ENCODE measurements at regions not wholly inside any gene's neighbourhood (a gene's known extent, or its start where the extent isn't known, plus 50 kb on each side); places are given as distances from the start of the nearest gene placed in this dataset.

- TF ChIP-seq CEBPB (IDR thresholded peaks at IDR 0.05) (no peak), NFIC (IDR thresholded peaks at IDR 0.05) (no peak), YY1 (IDR thresholded peaks at IDR 0.05; ENCODE audit: low read depth) (no peak), RAD21 (IDR thresholded peaks at IDR 0.05; ENCODE audit: low read depth) (no peak), TCF12 (IDR thresholded peaks at IDR 0.05; ENCODE audit: low read depth) (no peak), TAF1 (IDR thresholded peaks at IDR 0.05; ENCODE audit: low read depth) (no peak), ZBTB7A (IDR thresholded peaks at IDR 0.05; ENCODE audit: low read depth) (no peak), CREB1 (IDR thresholded peaks at IDR 0.05; ENCODE audit: low read depth) (no peak), EP300 (IDR thresholded peaks at IDR 0.05; ENCODE audit: borderline replicate concordance) (no peak), EGR1 (IDR thresholded peaks at IDR 0.05) (no peak), FOXM1 (IDR thresholded peaks at IDR 0.05; ENCODE audit: borderline replicate concordance, low read depth) (no peak), TEAD4 (IDR thresholded peaks at IDR 0.05) (no peak)
- TF ChIP-seq, protein P1, sequence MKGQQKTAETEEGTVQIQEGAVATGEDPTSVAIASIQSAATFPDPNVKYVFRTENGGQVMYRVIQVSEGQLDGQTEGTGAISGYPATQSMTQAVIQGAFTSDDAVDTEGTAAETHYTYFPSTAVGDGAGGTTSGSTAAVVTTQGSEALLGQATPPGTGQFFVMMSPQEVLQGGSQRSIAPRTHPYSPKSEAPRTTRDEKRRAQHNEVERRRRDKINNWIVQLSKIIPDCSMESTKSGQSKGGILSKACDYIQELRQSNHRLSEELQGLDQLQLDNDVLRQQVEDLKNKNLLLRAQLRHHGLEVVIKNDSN (IDR thresholded peaks at IDR 0.05) = no peak
- TF ChIP-seq, protein P2, sequence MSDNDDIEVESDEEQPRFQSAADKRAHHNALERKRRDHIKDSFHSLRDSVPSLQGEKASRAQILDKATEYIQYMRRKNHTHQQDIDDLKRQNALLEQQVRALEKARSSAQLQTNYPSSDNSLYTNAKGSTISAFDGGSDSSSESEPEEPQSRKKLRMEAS (IDR thresholded peaks at IDR 0.05) = no peak
- TF ChIP-seq, protein P3, sequence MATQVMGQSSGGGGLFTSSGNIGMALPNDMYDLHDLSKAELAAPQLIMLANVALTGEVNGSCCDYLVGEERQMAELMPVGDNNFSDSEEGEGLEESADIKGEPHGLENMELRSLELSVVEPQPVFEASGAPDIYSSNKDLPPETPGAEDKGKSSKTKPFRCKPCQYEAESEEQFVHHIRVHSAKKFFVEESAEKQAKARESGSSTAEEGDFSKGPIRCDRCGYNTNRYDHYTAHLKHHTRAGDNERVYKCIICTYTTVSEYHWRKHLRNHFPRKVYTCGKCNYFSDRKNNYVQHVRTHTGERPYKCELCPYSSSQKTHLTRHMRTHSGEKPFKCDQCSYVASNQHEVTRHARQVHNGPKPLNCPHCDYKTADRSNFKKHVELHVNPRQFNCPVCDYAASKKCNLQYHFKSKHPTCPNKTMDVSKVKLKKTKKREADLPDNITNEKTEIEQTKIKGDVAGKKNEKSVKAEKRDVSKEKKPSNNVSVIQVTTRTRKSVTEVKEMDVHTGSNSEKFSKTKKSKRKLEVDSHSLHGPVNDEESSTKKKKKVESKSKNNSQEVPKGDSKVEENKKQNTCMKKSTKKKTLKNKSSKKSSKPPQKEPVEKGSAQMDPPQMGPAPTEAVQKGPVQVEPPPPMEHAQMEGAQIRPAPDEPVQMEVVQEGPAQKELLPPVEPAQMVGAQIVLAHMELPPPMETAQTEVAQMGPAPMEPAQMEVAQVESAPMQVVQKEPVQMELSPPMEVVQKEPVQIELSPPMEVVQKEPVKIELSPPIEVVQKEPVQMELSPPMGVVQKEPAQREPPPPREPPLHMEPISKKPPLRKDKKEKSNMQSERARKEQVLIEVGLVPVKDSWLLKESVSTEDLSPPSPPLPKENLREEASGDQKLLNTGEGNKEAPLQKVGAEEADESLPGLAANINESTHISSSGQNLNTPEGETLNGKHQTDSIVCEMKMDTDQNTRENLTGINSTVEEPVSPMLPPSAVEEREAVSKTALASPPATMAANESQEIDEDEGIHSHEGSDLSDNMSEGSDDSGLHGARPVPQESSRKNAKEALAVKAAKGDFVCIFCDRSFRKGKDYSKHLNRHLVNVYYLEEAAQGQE (IDR thresholded peaks at IDR 0.05; ENCODE audit: low read depth) = no peak
These were observed 375.0 kb upstream of the RUNX1 start for GRCh38 chr21:35424122-35424521.

GRCh38 chr21:35423709-35424108 lies 374.6 kb upstream of the RUNX1 start:
- no peak for TF ChIP-seq EP300 (IDR thresholded peaks at IDR 0.05; ENCODE audit: borderline replicate concordance)
- TF ChIP-seq, protein P3 (IDR thresholded peaks at IDR 0.05; ENCODE audit: low read depth) = no peak
- TF ChIP-seq CREB1 (IDR thresholded peaks at IDR 0.05; ENCODE audit: low read depth) = no peak
- TF ChIP-seq YY1 (IDR thresholded peaks at IDR 0.05; ENCODE audit: low read depth) = no peak
- no peak for TF ChIP-seq TAF1 (IDR thresholded peaks at IDR 0.05; ENCODE audit: low read depth)
- no peak for TF ChIP-seq NFIC (IDR thresholded peaks at IDR 0.05)
- no peak for TF ChIP-seq TEAD4 (IDR thresholded peaks at IDR 0.05)
- TF ChIP-seq, protein P2 (IDR thresholded peaks at IDR 0.05) = no peak
- no peak for TF ChIP-seq RAD21 (IDR thresholded peaks at IDR 0.05; ENCODE audit: low read depth)
- TF ChIP-seq FOXM1 (IDR thresholded peaks at IDR 0.05; ENCODE audit: borderline replicate concordance, low read depth) = no peak
- no peak for TF ChIP-seq EGR1 (IDR thresholded peaks at IDR 0.05)
- TF ChIP-seq ZBTB7A (IDR thresholded peaks at IDR 0.05; ENCODE audit: low read depth) = no peak
- TF ChIP-seq, protein P1 (IDR thresholded peaks at IDR 0.05) = no peak
- no peak for TF ChIP-seq CEBPB (IDR thresholded peaks at IDR 0.05)
- TF ChIP-seq TCF12 (IDR thresholded peaks at IDR 0.05; ENCODE audit: low read depth) = no peak

DNA sequence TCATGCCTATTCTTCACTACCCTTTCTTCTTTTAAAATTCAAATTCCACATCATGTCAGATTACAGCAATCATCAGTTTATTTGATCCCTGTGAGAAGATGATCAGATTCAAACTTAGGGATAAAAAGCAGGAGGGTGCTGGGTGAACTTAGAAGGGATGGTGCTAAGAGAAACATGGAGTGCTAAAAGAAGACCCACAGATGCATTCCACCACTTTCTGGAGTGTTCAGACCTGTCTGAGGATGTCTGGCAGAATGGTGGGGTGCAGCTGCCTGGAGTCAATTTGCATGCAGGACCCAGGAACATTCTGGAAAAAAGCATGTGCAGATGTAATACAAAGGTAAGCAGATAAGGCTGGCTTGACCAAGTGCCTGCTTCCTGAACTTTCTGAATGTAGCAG lies 372.9 kb upstream of the RUNX1 start:
- TF ChIP-seq, protein P1 (IDR thresholded peaks at IDR 0.05) = no peak
- TF ChIP-seq, protein P3 (IDR thresholded peaks at IDR 0.05; ENCODE audit: low read depth) = no peak
- TF ChIP-seq, protein P2 (IDR thresholded peaks at IDR 0.05) = no peak
- TF ChIP-seq YY1 (IDR thresholded peaks at IDR 0.05; ENCODE audit: low read depth) (no peak), EGR1 (IDR thresholded peaks at IDR 0.05) (no peak), EP300 (IDR thresholded peaks at IDR 0.05; ENCODE audit: borderline replicate concordance) (no peak), ZBTB7A (IDR thresholded peaks at IDR 0.05; ENCODE audit: low read depth) (no peak), NFIC (IDR thresholded peaks at IDR 0.05) (no peak), TAF1 (IDR thresholded peaks at IDR 0.05; ENCODE audit: low read depth) (no peak)

DNA sequence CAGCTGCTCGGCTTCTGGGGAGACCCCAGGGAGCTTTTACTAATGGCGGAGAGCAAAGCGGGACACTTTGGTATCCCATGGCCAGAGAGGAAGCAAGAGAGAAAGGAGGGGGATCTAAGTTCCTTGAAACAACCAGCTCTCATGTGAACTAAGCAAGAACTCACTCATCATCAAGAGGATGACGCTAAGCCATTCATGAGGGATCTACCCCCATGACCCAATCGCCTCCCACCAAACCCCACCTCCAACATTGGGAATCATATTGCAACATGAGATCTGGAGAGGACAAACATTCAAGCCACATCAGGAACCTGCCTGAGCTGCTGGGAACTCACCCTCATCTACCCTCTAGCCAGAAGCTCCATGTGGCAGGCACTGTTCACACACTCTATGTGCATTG lies 372.1 kb upstream of the RUNX1 start:
- TF ChIP-seq NFIC (IDR thresholded peaks at IDR 0.05) (no peak), EGR1 (IDR thresholded peaks at IDR 0.05) (no peak), FOXM1 (IDR thresholded peaks at IDR 0.05; ENCODE audit: borderline replicate concordance, low read depth) (no peak), YY1 (IDR thresholded peaks at IDR 0.05; ENCODE audit: low read depth) (no peak), TEAD4 (IDR thresholded peaks at IDR 0.05) (no peak)
- TF ChIP-seq, protein P1 (IDR thresholded peaks at IDR 0.05) = no peak
- TF ChIP-seq, protein P2 (IDR thresholded peaks at IDR 0.05) = no peak

Measured in Ishikawa (cell line).